ENCODE measurements at regions not wholly inside any gene's neighbourhood (a gene's known extent, or its start where the extent isn't known, plus 50 kb on each side); places are given as distances from the start of the nearest gene placed in this dataset.

GRCh38 chr17:73955616-73956015 lies 247.9 kb upstream of the RPL38 start (continued):
- TF ChIP-seq E2F1 (CRISPR knock-in tag; IDR thresholded peaks at IDR 0.05) (no peak), MXD4 (CRISPR knock-in tag; IDR thresholded peaks at IDR 0.05; ENCODE audit: borderline replicate concordance) (no peak), ZNF396 (CRISPR knock-in tag; IDR thresholded peaks at IDR 0.05; ENCODE audit: borderline replicate concordance) (no peak), ZNF219 (CRISPR knock-in tag; IDR thresholded peaks at IDR 0.05; ENCODE audit: borderline replicate concordance) (no peak), ELF4 (CRISPR knock-in tag; IDR thresholded peaks at IDR 0.05; ENCODE audit: low read depth) (no peak), SP1 (CRISPR knock-in tag; conservative IDR thresholded peaks at IDR 0.05) (no peak), ZNF425 (CRISPR knock-in tag; conservative IDR thresholded peaks at IDR 0.05) (no peak), ATF3 (CRISPR knock-in tag; conservative IDR thresholded peaks at IDR 0.05) (no peak), HMGA2 (CRISPR knock-in tag; IDR thresholded peaks at IDR 0.05) (no peak)

- POLR2A ChIA-PET, result no interaction called here
Observed at GRCh38 chr17:73956169-73956568, 247.3 kb upstream of the RPL38 start.

More at GRCh38 chr17:73956169-73956568, 247.3 kb upstream of the RPL38 start:
- H3K4me3 Mint-ChIP-seq, result no peak overlapping the region
- CTCF ChIA-PET, result interaction anchor here (0.5 to 1.5 kb wide), 14 partner anchors 13 to 310 kb away, joined by 3 to 7 read pairs (median 4); no protein-coding TSS in a partner anchor
- TF ChIP-seq TEAD4 (CRISPR knock-in tag; IDR thresholded peaks at IDR 0.05) (no peak), CTCF (IDR thresholded peaks at IDR 0.05) (no peak), SP1 (CRISPR knock-in tag; conservative IDR thresholded peaks at IDR 0.05) (no peak), ATF6 (CRISPR knock-in tag; IDR thresholded peaks at IDR 0.05) (no peak), FOXP1 (CRISPR knock-in tag; IDR thresholded peaks at IDR 0.05; ENCODE audit: borderline replicate concordance) (no peak), HMGA2 (CRISPR knock-in tag; IDR thresholded peaks at IDR 0.05) (no peak), ZNF396 (CRISPR knock-in tag; IDR thresholded peaks at IDR 0.05; ENCODE audit: borderline replicate concordance) (no peak)
- ATAC-seq (no peak), DNase-seq (ENCODE audit: low spot score) (no peak)
- H3K36me3 Mint-ChIP-seq, result peaks cover 10% of the 10 kb centered on the region
- H3K9me3 Mint-ChIP-seq, result peaks cover 13% of the 10 kb centered on the region
- peaks cover 5% of the 10 kb centered on the region for H3K4me1 Mint-ChIP-seq
- H3K27me3 Mint-ChIP-seq (ENCODE audit: low read depth), result peaks cover 20% of the 10 kb centered on the region
- no peak overlapping the region for H3K27ac Mint-ChIP-seq
